Myocyte (in vitro differentiated cells): ENCODE measurements at regions not wholly inside any gene's neighbourhood (a gene's known extent, or its start where the extent isn't known, plus 50 kb on each side); places are given as distances from the start of the nearest gene placed in this dataset.

Experiments used
- DNase-seq: peaks from one replicate; pipeline ENCODE4 v3.0.0-alpha.2; 2012; ENCODE audit warnings: low read depth

GRCh38 chr12:115149685-115150378, 465.9 kb upstream of the TBX3 start:
- no peak for DNase-seq

GRCh38 chr12:115149279-115149678, 465.3 kb upstream of the TBX3 start:
- no peak for DNase-seq

- DNase-seq, result no peak
Observed at GRCh38 chr12:115147916-115148315, 463.9 kb upstream of the TBX3 start.

GRCh38 chr12:115146453-115146852, 462.5 kb upstream of the TBX3 start:
- no peak for DNase-seq

- DNase-seq, result no peak
Observed at GRCh38 chr12:115144425-115144824, 460.4 kb upstream of the TBX3 start.

GRCh38 chr12:115140981-115141655, 457.1 kb upstream of the TBX3 start:
- no peak for DNase-seq

GRCh38 chr12:115137812-115138521, 454.0 kb upstream of the TBX3 start:
- DNase-seq, result no peak

GRCh38 chr12:115135800-115136211, 451.8 kb upstream of the TBX3 start:
- DNase-seq, result no peak

GRCh38 chr12:115134298-115134697, 450.3 kb upstream of the TBX3 start:
- no peak for DNase-seq

- no peak for DNase-seq
Observed at GRCh38 chr12:115132905-115133304, 448.9 kb upstream of the TBX3 start.

GRCh38 chr12:115132145-115132544, 448.2 kb upstream of the TBX3 start:
- DNase-seq, result peak; percentile 1

- DNase-seq, result no peak
Observed at GRCh38 chr12:115129727-115130126, 445.8 kb upstream of the TBX3 start.

- no peak for DNase-seq
Observed at GRCh38 chr12:115121053-115121452, 437.1 kb upstream of the TBX3 start.

- DNase-seq, result no peak
Observed at GRCh38 chr12:115118177-115118724, 434.3 kb upstream of the TBX3 start.

- no peak for DNase-seq
Observed at GRCh38 chr12:115114140-115114539, 430.2 kb upstream of the TBX3 start.

- no peak for DNase-seq
Observed at GRCh38 chr12:115109863-115110262, 425.9 kb upstream of the TBX3 start.

- DNase-seq, result no peak
Observed at GRCh38 chr12:115108129-115109100, 424.4 kb upstream of the TBX3 start.

- no peak for DNase-seq
Observed at GRCh38 chr12:115103884-115104883, 420.2 kb upstream of the TBX3 start.

- no peak for DNase-seq
Observed at GRCh38 chr12:115102450-115102849, 418.5 kb upstream of the TBX3 start.

GRCh38 chr12:115101520-115101919, 417.5 kb upstream of the TBX3 start:
- DNase-seq, result no peak
